ENCODE measurements at regions not wholly inside any gene's neighbourhood (a gene's known extent, or its start where the extent isn't known, plus 50 kb on each side); places are given as distances from the start of the nearest gene placed in this dataset.
"Not testable (repeated sequence)": the region's sequence is repeated elsewhere in the genome, so short reads cannot be mapped to it uniquely, and the experiment has no call there.

- TF ChIP-seq CTCF (IDR thresholded peaks at IDR 0.05; ENCODE audit: low read depth, low read length) (no peak), MYC (IDR thresholded peaks at IDR 0.05; ENCODE audit: low read depth, low read length) (no peak), POLR2A (IDR thresholded peaks at IDR 0.05; ENCODE audit: extremely low read depth, insufficient read length) (no peak), MAX (IDR thresholded peaks at IDR 0.05; ENCODE audit: low read depth, low read length) (no peak)
- DNase-seq (ENCODE audit: low read depth), result no peak
- no peak overlapping the region for H3K4me3 ChIP-seq (ENCODE audit: low read depth, low read length)
Measured at GRCh38 chr22:22818202-22818538, 69.4 kb upstream of the IGLL5 start.

GRCh38 chr22:22818861-22819855, 68.5 kb upstream of the IGLL5 start:
- peak; percentile 86 for DNase-seq (ENCODE audit: low read depth)
- no peak overlapping the region for H3K4me3 ChIP-seq (ENCODE audit: low read depth, low read length)

GRCh38 chr22:22820076-22820475, 67.5 kb upstream of the IGLL5 start:
- no peak for DNase-seq (ENCODE audit: low read depth)
- H3K4me3 ChIP-seq (ENCODE audit: low read depth, low read length), result no peak overlapping the region
- TF ChIP-seq MYC (IDR thresholded peaks at IDR 0.05; ENCODE audit: low read depth, low read length) (no peak), CTCF (IDR thresholded peaks at IDR 0.05; ENCODE audit: low read depth, low read length) (no peak), POLR2A (IDR thresholded peaks at IDR 0.05; ENCODE audit: extremely low read depth, insufficient read length) (no peak), MAX (IDR thresholded peaks at IDR 0.05; ENCODE audit: low read depth, low read length) (no peak)

More at GRCh38 chr22:22818861-22819855, 68.5 kb upstream of the IGLL5 start:
- TF ChIP-seq POLR2A (IDR thresholded peaks at IDR 0.05; ENCODE audit: extremely low read depth, insufficient read length), result no peak
- TF ChIP-seq CTCF (IDR thresholded peaks at IDR 0.05; ENCODE audit: low read depth, low read length), result no peak
- TF ChIP-seq MAX (IDR thresholded peaks at IDR 0.05; ENCODE audit: low read depth, low read length), result no peak
- no peak for TF ChIP-seq MYC (IDR thresholded peaks at IDR 0.05; ENCODE audit: low read depth, low read length)

- TF ChIP-seq MYC (IDR thresholded peaks at IDR 0.05; ENCODE audit: low read depth, low read length) (no peak), CTCF (IDR thresholded peaks at IDR 0.05; ENCODE audit: low read depth, low read length) (no peak), POLR2A (IDR thresholded peaks at IDR 0.05; ENCODE audit: extremely low read depth, insufficient read length) (no peak), MAX (IDR thresholded peaks at IDR 0.05; ENCODE audit: low read depth, low read length) (no peak)
- H3K4me3 ChIP-seq (ENCODE audit: low read depth, low read length), result no peak overlapping the region
Measured at GRCh38 chr22:22820626-22821025, 67.0 kb upstream of the IGLL5 start.

GRCh38 chr22:22821340-22821739, 66.3 kb upstream of the IGLL5 start:
- TF ChIP-seq MAX (IDR thresholded peaks at IDR 0.05; ENCODE audit: low read depth, low read length), result no peak
- no peak for TF ChIP-seq POLR2A (IDR thresholded peaks at IDR 0.05; ENCODE audit: extremely low read depth, insufficient read length)
- no peak for TF ChIP-seq MYC (IDR thresholded peaks at IDR 0.05; ENCODE audit: low read depth, low read length)
- no peak for DNase-seq (ENCODE audit: low read depth)
- H3K4me3 ChIP-seq (ENCODE audit: low read depth, low read length), result no peak overlapping the region

More at GRCh38 chr22:22820626-22821025, 67.0 kb upstream of the IGLL5 start:
- no peak for DNase-seq (ENCODE audit: low read depth)

- DNase-seq (ENCODE audit: low read depth), result no peak
- no peak overlapping the region for H3K4me3 ChIP-seq (ENCODE audit: low read depth, low read length)
- TF ChIP-seq MYC (IDR thresholded peaks at IDR 0.05; ENCODE audit: low read depth, low read length), result no peak
Measured at GRCh38 chr22:22822106-22822505, 65.5 kb upstream of the IGLL5 start.

GRCh38 chr22:22822553-22822952, 65.1 kb upstream of the IGLL5 start:
- not testable (repeated sequence) for DNase-seq (ENCODE audit: low read depth); H3K4me3 ChIP-seq (ENCODE audit: low read depth, low read length)
